Endothelial cell of umbilical vein (primary cell): ENCODE measurements at regions not wholly inside any gene's neighbourhood (a gene's known extent, or its start where the extent isn't known, plus 50 kb on each side); places are given as distances from the start of the nearest gene placed in this dataset.

Experiments
- BruUV-seq: library from RNA; stranded (reverse); fragments of 400-500 nt; replicated peaks from 2 replicates; lab custom pipeline; 2021; lab: Mats Ljungman, UMichigan
- CTCF ChIA-PET: fragments of 300-600, 350-600 bp; sonication (Branson Sonifier 250); formaldehyde crosslinking; loops from one replicate; lab custom pipeline; 2021; ENCODE audit warnings: antibody characterized with exemption, inconsistent platforms; lab: Charles Lee
- POLR2A ChIA-PET: fragments of 300-600, 350-600 bp; sonication (Branson Sonifier 250); formaldehyde crosslinking; loops from one replicate; lab custom pipeline; 2021; ENCODE audit warnings: antibody characterized with exemption, inconsistent platforms; lab: Charles Lee
- DNase-seq: peaks from one replicate; pipeline ENCODE4 v3.0.0-alpha.2; 2011; ENCODE audit warnings: low read depth, low spot score
- FAIRE-seq: peaks from 2 replicates; lab custom pipeline; 2011; peaks lifted over from hg19 to GRCh38; lab: Jason Lieb, UNC
- H2AFZ ChIP-seq: 2 replicates; pipeline ENCODE4 v1.6.0; 2012; ENCODE audit warnings: low read depth, low read length, control low read depth, inconsistent platforms
- H3K27ac ChIP-seq: 2 replicates; pipeline ENCODE4 v1.5.1; 2011; ENCODE audit warnings: low read depth, mild to moderate bottlenecking, control low read depth, low read length, moderate library complexity; ENCODE audit not compliant: insufficient read depth
- H3K27me3 ChIP-seq, 2 experiments: 2 replicates each; pipeline versions ENCODE4 v1.6.0 to v1.6.1; 2011; ENCODE audit warnings: low read length in 2 of 2, mixed read lengths in 1 of 2; ENCODE audit not compliant: control insufficient read depth in 2 of 2, insufficient read depth in 2 of 2
- H3K36me3 ChIP-seq, 2 experiments: 2 replicates in 1 of 2; 3 replicates in 1 of 2; pipeline ENCODE4 v1.5.1; 2011; ENCODE audit warnings: low read length in 2 of 2, mild to moderate bottlenecking in 1 of 2, moderate library complexity in 1 of 2; ENCODE audit not compliant: control insufficient read depth in 2 of 2, insufficient read depth in 2 of 2; ENCODE audit errors: extremely low read depth in 1 of 2
- H3K4me1 ChIP-seq: 3 replicates; pipeline ENCODE4 v1.5.1; 2011; ENCODE audit warnings: mild to moderate bottlenecking, low read length; ENCODE audit not compliant: control insufficient read depth, insufficient read depth; ENCODE audit errors: extremely low read depth
- H3K4me2 ChIP-seq: 2 replicates; pipeline ENCODE4 v1.6.1; 2011; ENCODE audit warnings: low read length, control low read depth, mixed read lengths; ENCODE audit not compliant: insufficient read depth
- H3K4me3 ChIP-seq, 3 experiments: fragments of 200-600 bp in 1 of 3; sonication (generic), shearing (Covaris generic) in 1 of 3; replicated peaks in 1 of 3; 2 replicates each; pipeline ENCODE4 v1.5.1; 2011 to 2016; ENCODE audit warnings: control low read depth in 3 of 3, low read length in 3 of 3, mild to moderate bottlenecking in 2 of 3, inconsistent platforms in 1 of 3, low read depth in 1 of 3, moderate library complexity in 1 of 3; ENCODE audit not compliant: insufficient read depth in 1 of 3
- H3K79me2 ChIP-seq: 2 replicates; pipeline ENCODE4 v1.6.0; 2012; ENCODE audit warnings: low read length, inconsistent platforms; ENCODE audit not compliant: control insufficient read depth, insufficient read depth
- H3K9ac ChIP-seq: replicated peaks from 2 replicates; pipeline ENCODE3; 2011; ENCODE audit warnings: low read length, control low read depth; ENCODE audit not compliant: insufficient read depth; ENCODE audit errors: extremely low read depth
- H3K9me1 ChIP-seq: replicated peaks from 3 replicates; pipeline ENCODE4 v1.6.0; 2011; ENCODE audit warnings: mild to moderate bottlenecking, low read length; ENCODE audit not compliant: control insufficient read depth, insufficient read depth; ENCODE audit errors: extremely low read depth
- H3K9me3 ChIP-seq: replicated peaks from 2 replicates; pipeline ENCODE4 v1.5.1; 2012; ENCODE audit warnings: low read length, inconsistent platforms; ENCODE audit not compliant: control insufficient read depth, insufficient read depth
- H4K20me1 ChIP-seq: replicated peaks from 2 replicates; pipeline ENCODE3; 2011; ENCODE audit warnings: mild to moderate bottlenecking, low read length; ENCODE audit not compliant: control insufficient read depth, insufficient read depth; ENCODE audit errors: extremely low read depth
- CTCF ChIP-seq, 2 donors: IDR thresholded peaks; 1 replicate in 1 of 2; 2 replicates in 1 of 2; pipeline ENCODE4 v1.5.1; 2011; ENCODE audit warnings: low read length in 2 of 2, mild to moderate bottlenecking in 2 of 2, moderate library complexity in 2 of 2, control low read depth in 1 of 2, inconsistent platforms in 1 of 2, low read depth in 1 of 2; ENCODE audit not compliant: insufficient read depth in 1 of 2; ENCODE audit errors: extremely low read depth in 1 of 2
- EZH2 ChIP-seq: IDR thresholded peaks from 2 replicates; pipeline ENCODE4 v1.6.1; 2012; ENCODE audit warnings: borderline replicate concordance, low read depth, mild to moderate bottlenecking, moderate library complexity, low read length, inconsistent platforms; ENCODE audit not compliant: severe bottlenecking
- FOS ChIP-seq: IDR thresholded peaks from 2 replicates; pipeline ENCODE4 v1.6.1; 2011; ENCODE audit warnings: mild to moderate bottlenecking, low read length, moderate library complexity, borderline replicate concordance; ENCODE audit not compliant: insufficient read depth
- GATA2 ChIP-seq: IDR thresholded peaks from 2 replicates; pipeline ENCODE4 v1.7.0; 2011; ENCODE audit warnings: low read depth, mild to moderate bottlenecking, moderate library complexity, mixed read lengths, low read length; ENCODE audit not compliant: insufficient read length, insufficient read depth
- JUN ChIP-seq: IDR thresholded peaks from 2 replicates; pipeline ENCODE4 v1.6.1; 2011; ENCODE audit warnings: borderline replicate concordance, low read depth; ENCODE audit not compliant: insufficient read length, insufficient read depth
- MAX ChIP-seq: IDR thresholded peaks from 2 replicates; pipeline ENCODE4 v1.6.1; 2011; ENCODE audit not compliant: insufficient read depth, insufficient read length
- MYC ChIP-seq: IDR thresholded peaks from one replicate; pipeline ENCODE4 v1.6.1; 2011; ENCODE audit warnings: mild to moderate bottlenecking, low read depth, low read length
- POLR2A ChIP-seq: IDR thresholded peaks from 2 replicates; pipeline ENCODE4 v1.6.1; 2012; ENCODE audit warnings: low read depth, mild to moderate bottlenecking, control low read depth, low read length
- POLR2AphosphoS5 ChIP-seq: IDR thresholded peaks from 2 replicates; pipeline ENCODE4 v1.6.1; 2012; ENCODE audit warnings: low read depth, mild to moderate bottlenecking, control low read depth, low read length, moderate library complexity; ENCODE audit not compliant: insufficient read depth
- dilution Hi-C: fragments of 300-500 bp; cut with MboI; formaldehyde crosslinking; loops from one replicate; pipeline ENCODE4 v1.15.0; 2019; ENCODE audit warnings: low sequenced_read_pairs; ENCODE audit not compliant: extremely low pct_ligation_motif_present
- intact Hi-C: fragments of 100-400 bp; cut with micrococcal nuclease; formaldehyde crosslinking; loops from one replicate; pipeline ENCODE4 v1.10.0; 2022

- Histone ChIP-seq H3K36me3 (no peaks in the 10 kb centered on the region), H3K79me2 (no peaks in the 10 kb centered on the region), H3K9me3 (no peaks in the 10 kb centered on the region), H3K4me2 (no peak overlapping the region), H3K4me1 (peaks cover 2% of the 10 kb centered on the region), H3K27ac (no peak overlapping the region), H3K9me1 (no peaks in the 10 kb centered on the region), H3K9ac (no peak overlapping the region), H2AFZ (peak overlapping the region; percentile 34), H4K20me1 (no peaks in the 10 kb centered on the region), H3K4me3 (no peak overlapping the region), H3K27me3 (no peaks in the 10 kb centered on the region)
- POLR2A ChIA-PET: no interaction called here
- TF ChIP-seq EZH2 (no peak), MYC (no peak), GATA2 (no peak), POLR2AphosphoS5 (no peak), MAX (no peak), POLR2A (no peak), JUN (no peak), CTCF (IDR thresholded peaks at IDR 0.05; ENCODE audit: extremely low read depth in 1 of 2, insufficient read depth in 1 of 2, low read depth in 1 of 2, low read length in 2 of 2) (no peak), FOS (no peak)
- CTCF ChIA-PET: no interaction called here
- dilution Hi-C loops: no loop called here
- intact Hi-C loops: no loop called here
- BruUV-seq: no TSS peak
- FAIRE-seq (no peak), DNase-seq (no peak)
Observed at GRCh38 chr6:225121-225721, 67.1 kb upstream of the DUSP22 start.
